Esophagus mucosa (tissue), 1 donor: ENCODE measurements at regions not wholly inside any gene's neighbourhood (a gene's known extent, or its start where the extent isn't known, plus 50 kb on each side); places are given as distances from the start of the nearest gene placed in this dataset.
"Not testable (repeated sequence)": the region's sequence is repeated elsewhere in the genome, so short reads cannot be mapped to it uniquely, and the experiment has no call there.

Experiments used
- ATAC-seq: fragments of 200-7000 bp; cut with Tn5 transposase; one replicate; pipeline ENCODE4 v1.9.1; 2020
- donor health status: DM: yes; HTN: yes; CAD: no.

DNA sequence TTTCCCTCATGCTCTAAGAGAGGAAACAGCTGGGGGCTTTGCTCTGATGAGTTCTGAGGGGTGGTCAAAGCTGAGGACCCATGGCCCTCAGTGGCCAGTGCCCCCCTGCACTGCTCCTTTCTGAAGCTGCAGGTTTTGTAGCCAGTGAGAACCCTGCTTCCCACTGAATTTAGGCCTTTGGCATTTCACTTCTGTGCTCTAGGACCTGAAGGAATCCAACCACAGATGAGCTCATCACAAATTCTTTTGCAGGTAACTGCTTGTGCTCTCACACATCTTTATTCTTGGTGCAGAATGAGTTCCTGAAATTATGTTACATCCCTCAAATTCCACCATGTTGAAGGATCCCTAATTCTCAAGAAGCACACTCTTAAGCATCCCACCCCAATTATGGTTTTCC lies 248.7 kb upstream of the IRF2BP2 start:
- no peak for ATAC-seq

DNA sequence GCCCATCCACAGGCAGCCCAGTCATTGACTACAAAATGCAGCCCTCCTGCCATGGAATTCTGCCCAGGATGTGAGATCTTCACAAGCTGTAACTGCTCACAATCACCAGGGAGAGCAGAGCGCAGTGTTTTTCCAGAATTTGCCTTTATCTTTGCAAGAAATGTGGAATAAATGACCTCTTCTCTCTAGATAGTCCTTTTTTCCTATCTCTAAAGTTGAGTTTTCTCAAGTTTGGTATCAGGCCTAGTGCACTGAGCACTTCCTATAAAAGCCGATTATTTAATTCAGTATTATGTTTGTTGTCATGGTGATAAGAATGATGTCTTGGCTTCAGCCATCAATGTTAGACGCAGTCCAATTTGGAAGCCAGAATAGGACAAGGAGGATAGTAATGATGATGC lies 246.9 kb upstream of the IRF2BP2 start:
- no peak for ATAC-seq

DNA sequence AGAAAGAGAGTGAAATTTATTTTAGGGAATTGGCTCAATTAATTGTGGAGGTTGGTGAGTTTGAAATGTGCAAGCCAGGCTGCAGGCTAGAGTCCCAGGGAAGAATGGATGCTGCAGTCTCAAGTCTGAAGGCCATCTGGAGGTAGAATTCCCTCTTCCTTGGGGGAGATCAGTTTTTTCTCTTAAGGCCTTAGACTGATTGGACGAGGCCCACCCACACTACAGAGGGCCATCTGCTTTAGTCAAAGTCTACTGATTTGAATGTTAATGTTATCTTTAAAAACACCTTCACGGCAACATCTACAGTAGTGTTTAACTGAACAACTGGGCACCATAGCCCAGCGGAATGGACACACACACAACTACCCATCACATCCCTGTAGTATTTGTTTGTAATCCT lies 245.9 kb upstream of the IRF2BP2 start:
- ATAC-seq: no peak

DNA sequence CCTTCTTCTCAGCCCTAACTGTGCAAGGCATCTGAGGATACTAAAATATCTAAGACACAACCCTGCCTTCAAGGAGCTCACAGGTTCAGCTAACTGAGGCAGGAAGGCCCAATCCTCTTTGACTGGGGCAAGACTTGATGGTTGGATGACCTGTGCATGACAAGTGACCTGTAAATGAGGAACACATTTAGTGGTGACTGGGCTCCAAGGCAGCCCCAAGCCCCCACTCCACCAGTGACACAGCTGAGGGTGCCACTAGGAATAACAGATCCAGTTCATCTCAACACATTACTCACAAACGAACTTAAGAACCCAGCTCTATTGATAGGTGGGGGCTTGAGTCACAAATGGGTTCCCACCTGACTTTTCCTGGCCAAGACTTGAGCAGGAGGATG lies 244.7 kb upstream of the IRF2BP2 start:
- no peak for ATAC-seq

DNA sequence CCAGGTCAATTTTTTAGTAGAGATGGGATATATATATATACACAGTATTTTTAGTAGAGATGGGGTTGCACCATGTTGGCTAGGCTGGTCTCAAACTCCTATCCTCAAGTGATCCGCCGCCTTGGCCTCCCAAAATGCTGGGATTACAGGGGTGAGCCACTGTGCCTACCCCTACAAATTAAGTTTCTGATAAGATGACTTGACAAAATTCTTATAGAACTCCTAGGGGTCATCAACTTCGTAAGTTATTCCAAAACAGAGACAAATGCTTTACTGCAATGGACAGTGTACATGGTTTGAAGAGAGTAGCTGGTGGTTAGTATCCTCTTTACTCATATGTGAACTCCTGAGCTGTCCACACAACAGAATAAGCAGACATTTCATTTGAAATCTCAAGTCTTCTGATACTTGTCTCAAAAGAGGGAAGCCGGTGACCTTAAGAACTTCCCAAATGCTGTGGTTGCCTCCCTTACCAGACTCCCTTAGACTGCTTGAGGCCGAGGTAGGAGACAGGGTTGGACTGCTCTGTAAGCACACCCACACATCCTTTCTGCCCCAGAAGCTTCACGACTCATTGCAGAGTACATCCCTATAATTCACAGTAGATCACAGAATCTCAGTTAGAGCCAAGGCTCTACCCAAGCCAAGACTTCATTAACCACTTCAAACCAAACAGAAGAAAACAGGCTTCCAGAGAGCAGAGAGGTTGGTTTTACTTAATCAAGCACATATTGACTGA lies 244.1 kb upstream of the IRF2BP2 start:
- ATAC-seq: no peak

DNA sequence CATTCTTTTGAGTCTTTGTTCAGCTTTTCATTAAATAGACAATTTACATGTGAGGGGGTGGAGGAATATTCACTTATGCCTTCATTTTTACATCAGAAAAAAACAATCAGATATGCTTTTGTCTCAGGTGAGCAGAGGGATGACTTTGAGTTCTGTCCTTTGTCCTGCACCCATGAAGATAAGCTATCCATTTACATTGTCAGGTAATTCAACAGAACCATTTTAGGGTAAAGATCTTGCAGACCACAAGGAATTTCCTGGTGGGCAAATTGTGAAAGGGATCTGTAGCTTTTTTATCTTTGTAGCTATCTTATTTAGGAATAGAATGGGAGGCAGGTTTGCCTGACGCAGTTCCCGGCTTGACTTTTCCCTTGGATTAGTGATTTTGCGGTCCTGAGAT lies 242.7 kb upstream of the IRF2BP2 start:
- ATAC-seq: no peak

DNA sequence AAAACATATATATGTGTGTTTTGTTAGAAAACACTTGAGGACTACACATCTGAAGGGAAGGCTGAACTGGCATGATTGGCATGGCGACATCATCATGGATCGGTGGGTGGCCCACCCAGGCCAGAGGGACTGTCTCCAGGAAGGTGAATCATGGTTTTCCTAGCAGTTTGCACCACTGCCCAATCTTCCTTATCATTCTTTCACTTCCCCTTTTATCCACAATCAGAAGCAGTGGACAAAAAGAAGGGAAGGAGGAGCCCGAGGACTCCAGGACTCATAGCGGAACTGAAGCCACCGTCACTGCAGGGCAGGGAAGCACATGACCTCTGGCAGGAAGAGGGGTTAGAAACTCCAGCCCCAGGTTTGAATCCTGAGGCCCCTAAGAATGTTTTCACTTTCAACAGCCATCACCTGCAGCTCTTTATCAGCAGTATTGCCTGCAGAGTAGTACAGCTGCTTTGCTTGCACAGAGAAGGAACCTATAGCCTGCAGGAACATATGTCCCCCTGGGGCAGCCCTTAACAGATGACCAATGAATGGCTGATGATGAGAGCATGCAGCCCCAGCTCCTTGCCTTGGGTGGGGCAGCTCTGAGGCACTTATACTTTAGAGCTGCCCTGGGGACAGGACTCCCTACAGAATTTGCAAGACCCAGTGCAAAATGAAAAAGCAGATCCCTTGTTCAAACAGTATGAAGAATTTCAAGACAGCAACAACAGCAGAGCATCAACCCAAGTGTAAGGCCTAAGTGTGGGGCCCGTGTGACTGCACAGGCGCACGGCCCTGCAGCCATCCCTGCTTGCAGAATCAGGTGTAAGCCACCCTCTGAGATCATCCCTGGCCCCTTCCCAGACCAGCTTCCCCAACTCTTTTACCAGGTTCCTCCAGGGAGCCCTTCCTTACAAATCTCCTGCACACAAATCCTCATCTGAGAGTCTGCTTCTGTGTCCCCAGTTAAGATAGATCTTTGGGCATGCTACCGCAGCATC lies 241.8 kb upstream of the IRF2BP2 start:
- ATAC-seq: peak; percentile 39

DNA sequence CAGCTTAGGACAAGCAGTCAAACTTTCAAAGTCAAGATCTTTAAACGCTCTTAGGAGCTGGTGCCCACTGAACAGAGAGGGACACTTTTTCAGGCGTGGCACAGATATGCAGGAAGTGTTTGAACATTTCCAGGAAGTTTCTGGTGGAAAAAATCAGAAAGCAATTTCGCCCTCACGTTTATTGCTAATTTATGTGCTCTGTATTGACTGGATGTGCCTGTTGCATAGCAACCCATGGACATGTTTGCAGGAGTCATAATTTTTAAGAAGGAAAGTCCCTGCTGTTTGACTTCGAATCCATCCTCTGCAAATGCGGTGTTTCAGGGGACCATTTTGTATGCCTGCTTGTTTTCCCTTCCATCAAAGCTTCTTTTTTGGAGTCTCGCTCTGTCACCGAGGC lies 239.9 kb upstream of the IRF2BP2 start:
- ATAC-seq: no peak

DNA sequence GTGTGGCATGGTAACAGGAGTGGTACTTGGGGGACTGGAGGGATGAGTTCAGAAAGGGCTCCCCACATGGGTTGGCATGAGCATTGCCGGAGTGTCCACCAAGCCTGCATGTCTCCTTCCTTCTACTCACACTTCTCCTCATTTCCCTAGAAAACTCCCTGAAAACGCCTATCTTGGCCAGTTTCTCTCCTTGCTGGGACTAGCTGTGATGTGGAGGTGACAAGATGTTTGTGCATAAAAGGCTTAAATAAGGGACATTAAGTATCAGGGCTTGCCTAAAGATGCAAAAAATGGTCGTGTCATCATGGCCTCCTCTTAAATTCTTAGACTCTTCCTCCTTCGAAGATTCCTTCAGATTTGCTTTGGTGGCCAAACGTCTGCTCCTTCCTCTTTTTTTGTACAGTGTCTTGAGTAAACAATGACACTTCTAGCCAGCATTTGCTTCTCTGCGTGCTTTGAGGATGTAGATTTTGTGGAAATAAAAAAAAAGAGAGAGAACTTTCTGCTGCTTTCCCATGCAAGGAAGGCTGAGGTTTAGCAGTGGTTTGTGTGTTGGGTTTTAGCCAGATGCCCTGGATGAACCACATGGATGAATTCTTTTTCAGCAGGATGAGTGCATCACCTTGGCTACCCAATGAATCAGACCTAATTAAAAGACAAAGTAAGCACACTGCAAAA lies 239.1 kb upstream of the IRF2BP2 start:
- ATAC-seq: no peak

DNA sequence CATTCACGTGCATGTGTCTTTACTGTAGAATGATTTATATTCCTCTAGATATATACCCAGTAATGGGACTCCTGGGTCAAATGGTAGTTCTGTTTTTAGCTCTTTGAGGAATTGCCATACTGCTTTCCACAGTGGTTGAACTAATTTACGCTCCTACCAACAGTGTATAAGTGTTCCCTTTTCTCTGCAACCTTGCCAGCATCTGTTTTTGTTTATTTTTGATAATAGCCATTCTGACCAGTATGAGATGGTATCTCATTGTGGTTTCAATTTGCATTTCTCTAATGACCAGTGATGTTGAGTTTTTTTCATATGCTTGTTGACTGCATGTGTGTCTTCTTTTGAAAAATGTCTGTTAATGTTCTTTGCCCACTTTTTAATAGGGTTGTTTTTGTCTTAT lies 236.8 kb upstream of the IRF2BP2 start:
- not testable (repeated sequence) for ATAC-seq

DNA sequence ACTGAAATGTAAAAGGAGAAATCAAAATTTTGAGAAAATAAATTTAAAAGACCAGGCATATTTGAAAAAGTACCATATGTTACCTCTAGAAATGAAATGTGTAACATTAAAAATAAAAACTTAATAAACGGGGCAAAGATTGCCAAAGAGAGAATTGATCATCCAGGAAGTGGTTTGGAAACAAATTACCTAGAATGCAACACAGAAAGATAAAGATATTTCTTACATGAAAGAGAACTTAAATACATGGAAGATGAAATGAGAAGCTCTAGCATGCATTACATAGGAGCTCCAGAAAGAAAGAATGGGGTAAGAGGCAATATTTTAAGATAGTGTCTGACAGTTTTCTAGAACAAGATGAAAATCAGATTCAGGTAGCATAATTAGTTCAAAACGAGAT lies 235.9 kb upstream of the IRF2BP2 start:
- no peak for ATAC-seq

DNA sequence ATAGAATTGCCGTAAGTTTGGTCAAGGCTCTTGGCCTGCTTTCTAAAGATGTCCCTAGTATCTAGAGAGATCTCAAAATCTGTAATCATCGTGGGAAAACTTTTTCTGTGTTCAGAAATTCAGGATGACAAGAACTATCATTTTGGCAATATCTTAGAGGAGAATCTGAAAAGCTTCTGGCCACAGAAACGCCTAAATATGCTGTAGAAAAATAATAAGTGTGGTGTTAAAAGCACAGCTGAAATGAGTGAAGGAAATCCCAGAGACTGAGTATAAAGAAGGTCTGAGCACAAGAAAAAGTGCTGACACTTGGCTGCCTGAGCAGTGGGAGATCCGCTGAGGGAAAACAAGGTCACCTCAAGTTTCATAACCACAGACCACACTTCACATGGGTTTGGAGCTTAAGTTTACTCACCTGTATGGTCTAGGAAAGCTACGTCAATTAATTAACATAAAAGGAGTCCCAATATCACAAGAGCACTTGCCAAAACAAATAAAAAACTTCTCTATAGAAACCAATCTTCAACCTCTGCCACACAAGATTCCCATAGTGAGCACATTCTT lies 235.2 kb upstream of the IRF2BP2 start:
- no peak for ATAC-seq

DNA sequence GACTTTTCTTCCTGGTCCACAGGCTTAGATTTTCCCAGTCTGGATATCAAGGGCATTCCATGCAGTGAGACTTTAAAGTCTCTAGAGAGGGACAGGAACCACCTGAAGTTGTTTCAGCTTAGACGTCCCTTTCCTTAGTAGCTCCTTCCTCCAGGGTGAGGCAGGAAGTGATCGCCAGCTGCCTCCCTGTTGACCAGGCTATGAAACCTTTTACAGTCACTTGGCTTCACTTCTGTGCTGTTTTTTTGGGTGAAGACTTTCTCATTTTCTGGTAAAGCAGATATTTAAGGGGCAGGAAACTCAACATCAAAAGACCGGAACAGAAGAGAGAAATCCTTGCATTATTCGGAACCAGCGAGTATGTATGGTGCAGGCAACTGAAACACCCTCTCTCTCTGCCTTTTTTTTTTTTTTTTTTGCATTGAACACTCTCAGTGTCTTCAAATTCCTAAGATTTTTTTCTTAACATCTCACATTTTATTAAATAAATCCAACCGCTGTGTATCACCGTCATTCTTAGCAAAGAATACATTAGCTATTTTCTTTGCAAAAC lies 234.6 kb upstream of the IRF2BP2 start:
- ATAC-seq: no peak

DNA sequence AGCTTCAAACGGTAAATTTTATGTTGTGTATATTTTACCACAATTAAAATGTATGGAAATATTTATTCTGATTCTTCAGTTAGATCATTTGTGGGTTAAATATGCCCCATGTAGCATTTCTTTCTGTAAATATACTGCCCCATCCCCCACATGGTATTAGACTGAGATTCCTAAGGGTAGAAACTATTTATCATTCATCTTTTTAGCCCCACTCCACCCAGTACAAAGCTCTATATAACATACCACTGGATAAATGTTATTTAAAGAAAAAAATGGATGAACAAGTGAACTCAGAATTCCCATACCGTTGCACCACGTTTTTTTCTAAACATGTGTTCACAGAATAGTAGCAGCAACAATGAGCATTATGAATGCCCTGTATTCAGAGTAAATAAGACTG lies 234.0 kb upstream of the IRF2BP2 start:
- no peak for ATAC-seq

DNA sequence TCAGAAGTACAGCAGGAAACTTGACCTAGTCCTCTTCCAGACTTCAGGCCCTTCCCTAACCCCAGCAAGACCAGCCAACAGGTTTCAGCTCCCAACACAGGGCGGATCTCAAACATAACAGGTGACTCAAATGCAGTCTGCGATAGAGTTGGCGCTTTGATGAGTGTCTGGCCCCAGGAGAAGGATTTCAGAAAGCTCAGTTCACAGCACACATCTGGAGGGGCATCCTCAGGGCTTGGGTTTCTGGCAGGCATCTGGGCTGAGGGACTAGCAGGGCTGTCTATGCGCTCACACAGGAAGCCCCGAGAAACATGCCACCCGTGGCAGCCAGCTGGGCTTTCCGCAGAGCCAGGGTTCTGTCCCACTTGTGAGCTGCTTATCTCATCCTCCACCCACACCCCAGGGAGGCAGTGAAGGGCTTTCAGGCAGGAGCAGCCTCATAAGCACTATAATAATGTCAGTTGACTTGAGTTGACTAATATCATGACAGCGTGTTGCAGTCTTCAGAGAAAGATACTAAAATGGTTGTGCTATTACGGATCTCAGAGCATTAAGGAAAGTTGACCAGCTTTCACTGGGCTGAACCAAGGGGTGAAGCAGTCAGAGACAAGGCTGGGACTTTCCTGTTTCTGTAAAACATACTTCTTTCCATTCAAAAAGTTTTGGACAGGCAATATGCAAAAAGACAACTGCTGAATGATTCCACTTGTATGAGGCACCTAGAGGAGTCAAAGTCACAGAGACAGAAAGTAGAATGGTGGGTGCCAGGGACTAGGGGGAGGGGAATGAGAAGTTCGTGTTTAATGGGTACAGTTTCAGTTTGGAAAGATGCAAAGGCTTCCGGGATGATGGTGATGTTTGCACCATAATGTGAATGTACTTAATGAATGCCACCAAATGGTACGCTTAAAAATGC lies 233.0 kb upstream of the IRF2BP2 start:
- ATAC-seq: peak; percentile 12

DNA sequence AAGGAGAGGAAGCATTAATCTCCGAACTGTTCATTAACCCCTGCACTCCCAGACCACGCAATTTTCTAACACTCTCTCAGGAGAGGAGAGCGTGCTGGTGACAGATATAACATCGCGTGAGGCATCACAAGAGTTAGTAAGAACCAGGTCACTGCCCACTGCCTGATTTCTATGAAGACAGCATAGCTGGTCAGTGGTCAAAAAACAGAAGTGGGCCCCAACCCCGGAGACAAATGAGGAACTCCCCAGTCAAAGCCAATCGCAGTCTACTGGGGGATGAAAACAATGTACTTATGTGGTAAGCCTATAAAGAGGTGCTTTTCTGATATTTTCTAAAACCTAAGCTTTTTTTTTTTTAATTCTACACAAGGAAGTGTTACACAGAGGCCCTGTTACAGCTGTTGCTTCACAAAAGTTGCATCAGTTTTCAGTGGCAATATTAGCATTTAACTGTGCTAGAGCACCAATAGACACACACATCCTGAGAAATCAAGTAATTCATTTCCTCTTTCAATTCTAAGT lies 231.8 kb upstream of the IRF2BP2 start:
- ATAC-seq: no peak

DNA sequence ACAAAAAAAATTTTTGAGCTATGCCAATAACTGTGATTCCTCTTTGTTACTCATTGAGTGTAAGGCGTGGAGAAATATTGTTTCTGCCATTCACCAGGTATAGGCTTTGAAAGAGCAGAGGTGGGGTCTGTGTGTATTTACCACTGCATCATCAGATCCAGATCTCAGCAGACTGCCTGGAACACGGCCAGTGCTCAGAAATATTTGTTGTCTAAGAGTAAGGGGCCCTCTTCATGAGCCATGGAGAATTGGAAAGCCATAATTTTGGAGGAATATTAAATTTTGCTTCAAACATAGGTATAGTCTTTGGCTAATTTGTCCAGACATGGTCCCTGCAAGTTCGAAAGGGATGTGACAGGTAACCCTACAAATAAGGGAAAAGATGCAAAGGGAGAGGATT lies 231.3 kb upstream of the IRF2BP2 start:
- ATAC-seq: no peak

DNA sequence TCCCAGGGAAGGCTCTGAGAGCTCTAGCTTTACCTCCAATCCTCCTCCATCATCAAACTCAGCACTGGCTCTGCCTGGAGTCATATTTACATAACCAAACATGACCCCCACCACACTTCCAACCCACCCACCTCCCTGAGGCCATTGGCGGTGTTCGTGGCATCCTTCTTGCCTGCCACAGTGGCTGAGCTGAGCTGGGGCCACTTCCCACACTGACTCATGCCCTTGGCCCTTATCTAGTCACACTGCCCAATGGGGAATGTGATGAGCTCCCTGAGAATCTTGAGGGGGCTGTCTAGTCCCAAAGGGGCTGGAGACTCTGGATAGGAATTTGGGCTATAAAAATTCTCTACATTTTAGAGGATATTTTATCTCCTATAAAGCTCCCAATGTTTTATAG lies 230.9 kb upstream of the IRF2BP2 start:
- ATAC-seq: no peak

DNA sequence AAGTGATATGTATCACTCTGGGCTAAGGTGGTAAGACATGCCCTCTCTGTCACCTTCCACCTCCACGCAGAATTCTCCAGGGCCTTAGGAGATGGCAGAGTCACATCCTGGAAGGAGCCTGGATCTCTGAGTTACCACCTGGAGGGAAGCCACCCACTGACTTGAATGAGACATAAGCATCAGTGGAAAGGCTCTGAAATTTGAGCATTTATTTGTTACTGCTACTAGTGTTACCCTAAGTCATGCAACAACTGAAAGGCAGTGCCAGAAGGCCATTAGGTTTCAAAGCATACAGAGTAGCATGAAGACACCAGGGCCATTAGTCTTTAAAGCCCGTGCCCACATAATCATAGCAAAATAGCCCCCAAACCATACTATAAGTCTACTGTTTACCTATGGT lies 230.3 kb upstream of the IRF2BP2 start:
- no peak for ATAC-seq

DNA sequence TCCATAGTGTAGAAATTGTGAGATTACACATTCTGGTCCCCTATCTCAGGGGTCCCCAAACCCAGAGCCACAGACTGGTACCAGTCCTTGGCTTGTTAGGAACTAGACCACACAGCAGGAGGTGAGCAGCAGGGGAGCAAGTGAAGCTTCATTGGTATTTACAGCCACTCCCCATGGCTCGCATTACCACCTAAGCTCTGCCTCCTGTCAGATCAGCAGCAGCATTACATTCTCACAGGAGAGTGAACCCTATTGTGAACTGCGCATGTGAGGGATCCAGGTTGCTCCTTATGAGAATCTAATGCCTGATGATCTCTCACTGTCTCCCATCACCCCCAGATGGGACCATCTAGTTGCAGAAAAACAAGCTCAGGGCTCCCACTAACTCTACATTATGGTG lies 229.7 kb upstream of the IRF2BP2 start:
- no peak for ATAC-seq

DNA sequence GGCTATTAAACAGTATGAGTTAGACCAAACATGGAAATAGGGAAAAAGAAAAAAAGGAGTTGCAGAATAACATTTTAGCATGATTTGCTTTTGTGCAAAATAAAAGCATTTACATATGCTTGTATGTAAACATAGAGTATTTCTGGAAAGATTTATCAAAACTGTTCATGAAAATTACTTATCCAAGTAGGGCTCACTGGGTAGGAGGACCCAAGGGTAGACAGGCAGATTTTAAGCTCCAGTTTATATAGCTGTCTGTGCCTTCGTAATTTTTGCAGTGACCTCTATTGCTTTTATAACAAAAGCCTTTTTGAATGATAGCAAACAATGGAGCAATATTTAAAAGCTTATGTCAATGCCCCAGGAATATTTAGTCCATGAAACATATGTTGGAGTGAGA lies 228.8 kb upstream of the IRF2BP2 start:
- no peak for ATAC-seq
